Endothelial cell of umbilical vein (primary cell): ENCODE measurements at regions not wholly inside any gene's neighbourhood (a gene's known extent, or its start where the extent isn't known, plus 50 kb on each side); places are given as distances from the start of the nearest gene placed in this dataset.

Experiments used
- BruUV-seq: library from RNA; stranded (reverse); fragments of 400-500 nt; replicated peaks from 2 replicates; lab custom pipeline; 2021; lab: Mats Ljungman, UMichigan
- CTCF ChIA-PET: fragments of 300-600, 350-600 bp; sonication (Branson Sonifier 250); formaldehyde crosslinking; loops from one replicate; lab custom pipeline; 2021; ENCODE audit warnings: antibody characterized with exemption, inconsistent platforms; lab: Charles Lee
- POLR2A ChIA-PET: fragments of 300-600, 350-600 bp; sonication (Branson Sonifier 250); formaldehyde crosslinking; loops from one replicate; lab custom pipeline; 2021; ENCODE audit warnings: antibody characterized with exemption, inconsistent platforms; lab: Charles Lee
- DNase-seq: peaks from one replicate; pipeline ENCODE4 v3.0.0-alpha.2; 2011; ENCODE audit warnings: low read depth, low spot score
- FAIRE-seq: peaks from 2 replicates; lab custom pipeline; 2011; peaks lifted over from hg19 to GRCh38; lab: Jason Lieb, UNC
- H2AFZ ChIP-seq: 2 replicates; pipeline ENCODE4 v1.6.0; 2012; ENCODE audit warnings: low read depth, low read length, control low read depth, inconsistent platforms
- H3K27ac ChIP-seq: 2 replicates; pipeline ENCODE4 v1.5.1; 2011; ENCODE audit warnings: low read depth, mild to moderate bottlenecking, control low read depth, low read length, moderate library complexity; ENCODE audit not compliant: insufficient read depth
- H3K27me3 ChIP-seq, 2 experiments: 2 replicates each; pipeline versions ENCODE4 v1.6.0 to v1.6.1; 2011; ENCODE audit warnings: low read length in 2 of 2, mixed read lengths in 1 of 2; ENCODE audit not compliant: control insufficient read depth in 2 of 2, insufficient read depth in 2 of 2
- H3K36me3 ChIP-seq, 2 experiments: 2 replicates in 1 of 2; 3 replicates in 1 of 2; pipeline ENCODE4 v1.5.1; 2011; ENCODE audit warnings: low read length in 2 of 2, mild to moderate bottlenecking in 1 of 2, moderate library complexity in 1 of 2; ENCODE audit not compliant: control insufficient read depth in 2 of 2, insufficient read depth in 2 of 2; ENCODE audit errors: extremely low read depth in 1 of 2
- H3K4me1 ChIP-seq: 3 replicates; pipeline ENCODE4 v1.5.1; 2011; ENCODE audit warnings: mild to moderate bottlenecking, low read length; ENCODE audit not compliant: control insufficient read depth, insufficient read depth; ENCODE audit errors: extremely low read depth
- H3K4me2 ChIP-seq: 2 replicates; pipeline ENCODE4 v1.6.1; 2011; ENCODE audit warnings: low read length, control low read depth, mixed read lengths; ENCODE audit not compliant: insufficient read depth
- H3K4me3 ChIP-seq, 3 experiments: fragments of 200-600 bp in 1 of 3; sonication (generic), shearing (Covaris generic) in 1 of 3; replicated peaks in 1 of 3; 2 replicates each; pipeline ENCODE4 v1.5.1; 2011 to 2016; ENCODE audit warnings: control low read depth in 3 of 3, low read length in 3 of 3, mild to moderate bottlenecking in 2 of 3, inconsistent platforms in 1 of 3, low read depth in 1 of 3, moderate library complexity in 1 of 3; ENCODE audit not compliant: insufficient read depth in 1 of 3
- H3K79me2 ChIP-seq: 2 replicates; pipeline ENCODE4 v1.6.0; 2012; ENCODE audit warnings: low read length, inconsistent platforms; ENCODE audit not compliant: control insufficient read depth, insufficient read depth
- H3K9ac ChIP-seq: replicated peaks from 2 replicates; pipeline ENCODE3; 2011; ENCODE audit warnings: low read length, control low read depth; ENCODE audit not compliant: insufficient read depth; ENCODE audit errors: extremely low read depth
- H3K9me1 ChIP-seq: replicated peaks from 3 replicates; pipeline ENCODE4 v1.6.0; 2011; ENCODE audit warnings: mild to moderate bottlenecking, low read length; ENCODE audit not compliant: control insufficient read depth, insufficient read depth; ENCODE audit errors: extremely low read depth
- H3K9me3 ChIP-seq: replicated peaks from 2 replicates; pipeline ENCODE4 v1.5.1; 2012; ENCODE audit warnings: low read length, inconsistent platforms; ENCODE audit not compliant: control insufficient read depth, insufficient read depth
- H4K20me1 ChIP-seq: replicated peaks from 2 replicates; pipeline ENCODE3; 2011; ENCODE audit warnings: mild to moderate bottlenecking, low read length; ENCODE audit not compliant: control insufficient read depth, insufficient read depth; ENCODE audit errors: extremely low read depth
- CTCF ChIP-seq, 2 donors: IDR thresholded peaks; 1 replicate in 1 of 2; 2 replicates in 1 of 2; pipeline ENCODE4 v1.5.1; 2011; ENCODE audit warnings: low read length in 2 of 2, mild to moderate bottlenecking in 2 of 2, moderate library complexity in 2 of 2, control low read depth in 1 of 2, inconsistent platforms in 1 of 2, low read depth in 1 of 2; ENCODE audit not compliant: insufficient read depth in 1 of 2; ENCODE audit errors: extremely low read depth in 1 of 2
- EZH2 ChIP-seq: IDR thresholded peaks from 2 replicates; pipeline ENCODE4 v1.6.1; 2012; ENCODE audit warnings: borderline replicate concordance, low read depth, mild to moderate bottlenecking, moderate library complexity, low read length, inconsistent platforms; ENCODE audit not compliant: severe bottlenecking
- FOS ChIP-seq: IDR thresholded peaks from 2 replicates; pipeline ENCODE4 v1.6.1; 2011; ENCODE audit warnings: mild to moderate bottlenecking, low read length, moderate library complexity, borderline replicate concordance; ENCODE audit not compliant: insufficient read depth
- GATA2 ChIP-seq: IDR thresholded peaks from 2 replicates; pipeline ENCODE4 v1.7.0; 2011; ENCODE audit warnings: low read depth, mild to moderate bottlenecking, moderate library complexity, mixed read lengths, low read length; ENCODE audit not compliant: insufficient read length, insufficient read depth
- JUN ChIP-seq: IDR thresholded peaks from 2 replicates; pipeline ENCODE4 v1.6.1; 2011; ENCODE audit warnings: borderline replicate concordance, low read depth; ENCODE audit not compliant: insufficient read length, insufficient read depth
- MAX ChIP-seq: IDR thresholded peaks from 2 replicates; pipeline ENCODE4 v1.6.1; 2011; ENCODE audit not compliant: insufficient read depth, insufficient read length
- MYC ChIP-seq: IDR thresholded peaks from one replicate; pipeline ENCODE4 v1.6.1; 2011; ENCODE audit warnings: mild to moderate bottlenecking, low read depth, low read length
- POLR2A ChIP-seq: IDR thresholded peaks from 2 replicates; pipeline ENCODE4 v1.6.1; 2012; ENCODE audit warnings: low read depth, mild to moderate bottlenecking, control low read depth, low read length
- POLR2AphosphoS5 ChIP-seq: IDR thresholded peaks from 2 replicates; pipeline ENCODE4 v1.6.1; 2012; ENCODE audit warnings: low read depth, mild to moderate bottlenecking, control low read depth, low read length, moderate library complexity; ENCODE audit not compliant: insufficient read depth
- dilution Hi-C: fragments of 300-500 bp; cut with MboI; formaldehyde crosslinking; loops from one replicate; pipeline ENCODE4 v1.15.0; 2019; ENCODE audit warnings: low sequenced_read_pairs; ENCODE audit not compliant: extremely low pct_ligation_motif_present
- intact Hi-C: fragments of 100-400 bp; cut with micrococcal nuclease; formaldehyde crosslinking; loops from one replicate; pipeline ENCODE4 v1.10.0; 2022

GRCh38 chr11:70631624-70632047 lies 233.3 kb downstream of the CTTN start:
- CTCF ChIA-PET = no interaction called here
- dilution Hi-C loops = no loop called here

More at GRCh38 chr11:70631624-70632047, 233.3 kb downstream of the CTTN start:
- FAIRE-seq (no peak), DNase-seq (no peak)
- H3K36me3 ChIP-seq = no peaks in the 10 kb centered on the region
- H3K9ac ChIP-seq = no peak overlapping the region
- no peaks in the 10 kb centered on the region for H3K9me1 ChIP-seq
- POLR2A ChIA-PET = no interaction called here
- no peaks in the 10 kb centered on the region for H4K20me1 ChIP-seq
- intact Hi-C loops = no loop called here
- no peak overlapping the region for H3K4me3 ChIP-seq
- no peak overlapping the region for H2AFZ ChIP-seq
- BruUV-seq = no TSS peak
- H3K27me3 ChIP-seq = no peaks in the 10 kb centered on the region
- H3K79me2 ChIP-seq = no peaks in the 10 kb centered on the region
- no peak overlapping the region for H3K27ac ChIP-seq
- H3K9me3 ChIP-seq = no peaks in the 10 kb centered on the region
- no peaks in the 10 kb centered on the region for H3K4me1 ChIP-seq
- TF ChIP-seq JUN (no peak), EZH2 (no peak), MAX (no peak), POLR2A (no peak), POLR2AphosphoS5 (no peak), MYC (no peak), FOS (no peak), GATA2 (no peak), CTCF (IDR thresholded peaks at IDR 0.05; ENCODE audit: extremely low read depth in 1 of 2, insufficient read depth in 1 of 2, low read depth in 1 of 2, low read length in 2 of 2) (no peak)
- no peak overlapping the region for H3K4me2 ChIP-seq
